ENCODE measurements at regions not wholly inside any gene's neighbourhood (a gene's known extent, or its start where the extent isn't known, plus 50 kb on each side); places are given as distances from the start of the nearest gene placed in this dataset.

DNA sequence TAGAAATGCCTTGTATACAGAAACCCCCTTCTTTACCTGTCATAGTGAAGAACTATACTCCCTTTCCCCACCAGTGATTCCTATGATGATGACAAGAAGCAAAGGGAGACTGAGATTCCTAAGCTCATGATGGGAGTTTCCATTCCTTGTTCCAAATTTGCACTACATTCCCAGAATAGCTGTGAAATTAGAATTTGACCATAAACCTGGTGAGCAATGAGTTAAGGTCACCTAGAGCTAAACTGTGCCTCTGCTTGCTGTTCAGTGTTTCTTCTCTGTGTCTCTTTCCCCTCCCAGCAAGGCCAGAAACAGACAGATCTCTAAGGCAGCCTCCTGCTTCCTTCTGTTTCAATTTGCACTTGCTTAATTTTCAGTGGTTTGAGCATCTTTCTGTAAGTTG, 332.1 kb downstream of the PIK3R1 start:
- TF ChIP-seq, protein P1, sequence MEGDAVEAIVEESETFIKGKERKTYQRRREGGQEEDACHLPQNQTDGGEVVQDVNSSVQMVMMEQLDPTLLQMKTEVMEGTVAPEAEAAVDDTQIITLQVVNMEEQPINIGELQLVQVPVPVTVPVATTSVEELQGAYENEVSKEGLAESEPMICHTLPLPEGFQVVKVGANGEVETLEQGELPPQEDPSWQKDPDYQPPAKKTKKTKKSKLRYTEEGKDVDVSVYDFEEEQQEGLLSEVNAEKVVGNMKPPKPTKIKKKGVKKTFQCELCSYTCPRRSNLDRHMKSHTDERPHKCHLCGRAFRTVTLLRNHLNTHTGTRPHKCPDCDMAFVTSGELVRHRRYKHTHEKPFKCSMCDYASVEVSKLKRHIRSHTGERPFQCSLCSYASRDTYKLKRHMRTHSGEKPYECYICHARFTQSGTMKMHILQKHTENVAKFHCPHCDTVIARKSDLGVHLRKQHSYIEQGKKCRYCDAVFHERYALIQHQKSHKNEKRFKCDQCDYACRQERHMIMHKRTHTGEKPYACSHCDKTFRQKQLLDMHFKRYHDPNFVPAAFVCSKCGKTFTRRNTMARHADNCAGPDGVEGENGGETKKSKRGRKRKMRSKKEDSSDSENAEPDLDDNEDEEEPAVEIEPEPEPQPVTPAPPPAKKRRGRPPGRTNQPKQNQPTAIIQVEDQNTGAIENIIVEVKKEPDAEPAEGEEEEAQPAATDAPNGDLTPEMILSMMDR (IDR thresholded peaks at IDR 0.05): no peak
- TF ChIP-seq POLR2A (IDR thresholded peaks at IDR 0.05): no peak
